ENCODE measurements at regions not wholly inside any gene's neighbourhood (a gene's known extent, or its start where the extent isn't known, plus 50 kb on each side); places are given as distances from the start of the nearest gene placed in this dataset.

- no peak for DNase-seq
These were observed 1416.6 kb upstream of the MIR17HG start for GRCh38 chr13:89930861-89931260.

GRCh38 chr13:89932902-89933301, 1414.6 kb upstream of the MIR17HG start:
- no peak for DNase-seq

GRCh38 chr13:89936256-89936655, 1411.2 kb upstream of the MIR17HG start:
- DNase-seq = no peak

- no peak for DNase-seq
These were observed 1410.1 kb upstream of the MIR17HG start for GRCh38 chr13:89937420-89937819.

- DNase-seq = no peak
These were observed 1407.1 kb upstream of the MIR17HG start for GRCh38 chr13:89940383-89940782.

- no peak for DNase-seq
These were observed 1404.3 kb upstream of the MIR17HG start for GRCh38 chr13:89943139-89943538.

- DNase-seq = no peak
These were observed 1397.3 kb upstream of the MIR17HG start for GRCh38 chr13:89950225-89950624.

- DNase-seq = no peak
These were observed 1396.1 kb upstream of the MIR17HG start for GRCh38 chr13:89951341-89951740.

GRCh38 chr13:89953581-89953980, 1393.9 kb upstream of the MIR17HG start:
- no peak for DNase-seq

- no peak for DNase-seq
These were observed 1391.7 kb upstream of the MIR17HG start for GRCh38 chr13:89955773-89956172.

- DNase-seq = no peak
These were observed 1388.4 kb upstream of the MIR17HG start for GRCh38 chr13:89959074-89959473.

- no peak for DNase-seq
These were observed 1382.2 kb upstream of the MIR17HG start for GRCh38 chr13:89965252-89965651.

GRCh38 chr13:89966524-89966923, 1381.0 kb upstream of the MIR17HG start:
- DNase-seq = no peak

- DNase-seq = no peak
These were observed 1379.8 kb upstream of the MIR17HG start for GRCh38 chr13:89967701-89968100.

- no peak for DNase-seq
These were observed 1379.0 kb upstream of the MIR17HG start for GRCh38 chr13:89968470-89968869.

- DNase-seq = no peak
These were observed 1377.2 kb upstream of the MIR17HG start for GRCh38 chr13:89970353-89970709.

- no peak for DNase-seq
These were observed 1370.3 kb upstream of the MIR17HG start for GRCh38 chr13:89977203-89977602.

GRCh38 chr13:89980896-89981295, 1366.6 kb upstream of the MIR17HG start:
- DNase-seq = no peak

- peak; percentile 42 for DNase-seq
These were observed 1364.9 kb upstream of the MIR17HG start for GRCh38 chr13:89982407-89983095.

- DNase-seq = no peak
These were observed 1359.3 kb upstream of the MIR17HG start for GRCh38 chr13:89988206-89988605.

- no peak for DNase-seq
These were observed 1343.9 kb upstream of the MIR17HG start for GRCh38 chr13:90003566-90003965.

GRCh38 chr13:90008707-90009149, 1338.8 kb upstream of the MIR17HG start:
- DNase-seq = no peak

- DNase-seq = no peak
These were observed 1333.4 kb upstream of the MIR17HG start for GRCh38 chr13:90014038-90014437.

- DNase-seq = no peak
These were observed 1331.7 kb upstream of the MIR17HG start for GRCh38 chr13:90015565-90016507.
